Lower leg skin (tissue), 4 donors: ENCODE measurements at regions not wholly inside any gene's neighbourhood (a gene's known extent, or its start where the extent isn't known, plus 50 kb on each side); places are given as distances from the start of the nearest gene placed in this dataset.
A peak's percentile ranks its signal among the peaks of the same experiment; 100 is the strongest.

Experiments
- DNase-seq, 2 donors: peaks; one replicate each; pipeline ENCODE4 v3.0.0-alpha.2; 2019; ENCODE audit warnings: low spot score in 2 of 2
- H3K4me3 ChIP-seq: fragments of 200-600 bp; sonication (generic); 2 replicates; pipeline ENCODE4 v1.5.1; 2017; ENCODE audit warnings: mild to moderate bottlenecking, low read depth; ENCODE audit not compliant: poor library complexity, severe bottlenecking
- POLR2A ChIP-seq, 2 donors: fragments of 450-650 bp; IDR thresholded peaks; one replicate each; pipeline ENCODE4 v1.6.1; 2016 to 2017; ENCODE audit warnings: antibody characterized with exemption in 2 of 2, mild to moderate bottlenecking in 1 of 2, moderate library complexity in 1 of 2
- WGBS, 2 donors: methylation state at CpG; one replicate each; pipeline ENCODE4 v1.1.5; 2018; 5-methylcytosine and 5-hydroxymethylcytosine counted together
- intact Hi-C: fragments of 100-400 bp; cut with DNase I; formaldehyde crosslinking; loops from one replicate; pipeline ENCODE4 v1.15.0; 2023; ENCODE audit warnings: low total_unique reads
- TF ChIP-seq, protein P1 (sequence below), 3 donors: fragments of 450-650 bp; IDR thresholded peaks; one replicate each; pipeline ENCODE4 v1.5.1; 2016; ENCODE audit warnings: antibody characterized with exemption in 3 of 3, mild to moderate bottlenecking in 3 of 3, moderate library complexity in 2 of 3

GRCh38 chr1:69315416-69315815 is 252.3 kb upstream of the LRRC7 start:
- no peak overlapping the region for H3K4me3 ChIP-seq
- 80 to 83% methylated on average over 2 to 3 of the region's 3 CpGs for WGBS, 2 donors
- intact Hi-C loops, result no loop called here
- peak in 1 of 2 donors; percentile 75 for DNase-seq
- TF ChIP-seq, protein P1, sequence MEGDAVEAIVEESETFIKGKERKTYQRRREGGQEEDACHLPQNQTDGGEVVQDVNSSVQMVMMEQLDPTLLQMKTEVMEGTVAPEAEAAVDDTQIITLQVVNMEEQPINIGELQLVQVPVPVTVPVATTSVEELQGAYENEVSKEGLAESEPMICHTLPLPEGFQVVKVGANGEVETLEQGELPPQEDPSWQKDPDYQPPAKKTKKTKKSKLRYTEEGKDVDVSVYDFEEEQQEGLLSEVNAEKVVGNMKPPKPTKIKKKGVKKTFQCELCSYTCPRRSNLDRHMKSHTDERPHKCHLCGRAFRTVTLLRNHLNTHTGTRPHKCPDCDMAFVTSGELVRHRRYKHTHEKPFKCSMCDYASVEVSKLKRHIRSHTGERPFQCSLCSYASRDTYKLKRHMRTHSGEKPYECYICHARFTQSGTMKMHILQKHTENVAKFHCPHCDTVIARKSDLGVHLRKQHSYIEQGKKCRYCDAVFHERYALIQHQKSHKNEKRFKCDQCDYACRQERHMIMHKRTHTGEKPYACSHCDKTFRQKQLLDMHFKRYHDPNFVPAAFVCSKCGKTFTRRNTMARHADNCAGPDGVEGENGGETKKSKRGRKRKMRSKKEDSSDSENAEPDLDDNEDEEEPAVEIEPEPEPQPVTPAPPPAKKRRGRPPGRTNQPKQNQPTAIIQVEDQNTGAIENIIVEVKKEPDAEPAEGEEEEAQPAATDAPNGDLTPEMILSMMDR (IDR thresholded peaks at IDR 0.05), result no peak
- no peak for TF ChIP-seq POLR2A (IDR thresholded peaks at IDR 0.05)

- intact Hi-C loops, result no loop called here
- no peak overlapping the region for H3K4me3 ChIP-seq
- TF ChIP-seq POLR2A (IDR thresholded peaks at IDR 0.05), result no peak
- TF ChIP-seq, protein P1 (IDR thresholded peaks at IDR 0.05), result no peak
- DNase-seq, result no peak
These were observed 251.9 kb upstream of the LRRC7 start for GRCh38 chr1:69315823-69316222.

DNA sequence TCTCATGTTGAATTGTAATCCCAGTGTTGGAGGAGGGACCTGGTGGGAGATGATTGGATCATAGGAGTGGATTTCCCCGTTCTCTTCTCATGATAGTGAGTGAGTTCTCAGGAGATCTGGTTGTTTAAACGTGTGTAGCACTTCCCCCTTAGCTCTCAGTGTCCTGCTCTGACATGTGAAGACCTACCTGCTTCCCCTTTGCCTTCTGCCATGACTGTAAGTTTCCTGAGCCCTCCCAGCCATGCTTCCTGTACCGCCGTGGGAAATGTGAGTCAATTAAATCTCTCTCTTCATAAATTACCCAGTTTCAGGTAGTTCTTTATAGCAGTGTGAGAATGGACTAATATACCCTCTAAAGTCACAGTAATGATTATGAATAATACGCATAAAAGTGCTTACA is 248.4 kb upstream of the LRRC7 start:
- intact Hi-C loops, result no loop called here
- H3K4me3 ChIP-seq, result no peak overlapping the region
- DNase-seq, result no peak
- WGBS, 2 donors, result 65 to 69% methylated on average over 5 of the region's 5 CpGs
- TF ChIP-seq, protein P1 (IDR thresholded peaks at IDR 0.05), result no peak
- TF ChIP-seq POLR2A (IDR thresholded peaks at IDR 0.05), result no peak

DNA sequence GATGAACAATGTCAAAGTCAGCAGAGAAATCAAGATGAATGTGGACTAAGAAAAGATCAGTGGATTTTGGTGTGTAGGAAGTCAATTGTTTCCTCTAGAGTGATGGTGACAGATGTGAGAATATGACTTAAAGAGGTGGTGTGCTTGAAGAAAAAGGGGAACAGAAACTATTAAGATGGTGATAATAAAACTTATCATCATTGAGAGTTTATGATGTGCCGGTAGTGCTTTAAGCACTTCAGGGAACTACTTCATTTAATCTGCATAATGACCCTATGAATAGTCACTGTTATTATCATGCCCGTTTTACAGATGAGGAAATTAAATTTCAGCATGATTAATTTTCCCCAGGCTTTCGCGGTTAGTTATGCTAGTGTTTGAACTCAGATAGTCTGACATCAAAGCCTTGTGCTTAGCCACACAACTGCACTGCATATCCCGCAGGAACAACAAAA is 246.9 kb upstream of the LRRC7 start:
- no peak for DNase-seq
- TF ChIP-seq, protein P1 (IDR thresholded peaks at IDR 0.05), result no peak
- no peak for TF ChIP-seq POLR2A (IDR thresholded peaks at IDR 0.05)
- 39 to 49% methylated on average over 5 of the region's 5 CpGs for WGBS, 2 donors
- no peak overlapping the region for H3K4me3 ChIP-seq
- intact Hi-C loops, result no loop called here

DNA sequence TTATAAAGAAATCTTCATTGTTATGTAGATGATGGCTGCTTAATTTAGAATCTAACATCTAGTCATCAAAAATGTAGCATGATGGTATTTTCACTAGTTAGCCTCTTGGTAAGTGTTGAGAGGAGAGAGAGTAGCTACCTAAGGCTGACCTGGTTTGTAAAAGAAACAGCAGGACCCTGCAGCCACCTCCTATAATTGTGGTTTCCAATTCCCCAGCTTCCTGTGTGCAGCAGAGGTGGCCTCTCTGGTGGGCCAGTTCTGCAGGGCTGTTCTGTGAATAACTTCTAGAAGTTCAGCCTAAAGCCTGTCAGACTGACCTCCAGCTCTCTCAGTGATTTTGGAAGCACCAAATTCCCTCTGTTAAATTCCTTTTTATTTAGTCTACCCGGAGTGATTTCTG is 246.4 kb upstream of the LRRC7 start:
- 29 to 31% methylated on average over 1 of the region's 1 CpG for WGBS, 2 donors
- H3K4me3 ChIP-seq, result no peak overlapping the region
- intact Hi-C loops, result no loop called here
- TF ChIP-seq, protein P1 (IDR thresholded peaks at IDR 0.05), result no peak
- no peak for TF ChIP-seq POLR2A (IDR thresholded peaks at IDR 0.05)
- DNase-seq, result no peak

- intact Hi-C loops, result no loop called here
- TF ChIP-seq, protein P1 (IDR thresholded peaks at IDR 0.05), result no peak
- no peak for TF ChIP-seq POLR2A (IDR thresholded peaks at IDR 0.05)
- WGBS, 2 donors, result 76 to 81% methylated on average over 5 of the region's 5 CpGs
- DNase-seq, result no peak
- no peak overlapping the region for H3K4me3 ChIP-seq
These were observed 239.5 kb upstream of the LRRC7 start for GRCh38 chr1:69328186-69328585.
